ENCODE measurements at regions not wholly inside any gene's neighbourhood (a gene's known extent, or its start where the extent isn't known, plus 50 kb on each side); places are given as distances from the start of the nearest gene placed in this dataset.

DNA sequence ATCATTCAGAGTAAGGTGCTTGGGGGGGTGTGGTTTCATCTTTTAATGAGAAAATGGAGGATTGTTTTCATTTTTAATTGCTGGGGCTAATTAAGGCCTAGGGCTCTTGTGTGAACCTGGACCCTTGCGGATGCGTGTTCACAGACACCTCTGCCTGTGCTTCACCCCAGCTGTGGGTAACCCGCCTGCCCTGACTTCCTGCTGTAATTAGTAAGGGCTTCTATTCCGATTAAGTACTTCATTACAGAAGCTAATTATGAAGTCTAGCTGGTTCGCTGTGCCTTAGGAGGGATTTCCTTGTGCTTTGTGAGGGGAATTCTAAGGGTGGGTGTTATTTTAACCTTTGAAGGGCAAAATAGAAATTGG lies 215.3 kb downstream of the PMP22 start:
- Mint-ChIP-seq H3K27ac (no peak overlapping the region), H3K9me3 (peaks cover 0 to 6% (median 3%) of the 10 kb centered on the region in 7 donors), H3K4me1 (no peaks in the 10 kb centered on the region), H3K4me3 (no peak overlapping the region), H3K27me3 (ENCODE audit: low read depth in 3 of 3) (peaks cover 4 to 7% (median 5%) of the 10 kb centered on the region in 3 donors), H3K36me3 (no peaks in the 10 kb centered on the region)
- peaks cover 0 to 10% of the 10 kb centered on the region in 2 donors for H3K27me3 ChIP-seq (ENCODE audit: control insufficient read depth in 2 of 2, insufficient read depth in 2 of 2, low read length in 2 of 2)
- H3K9me3 ChIP-seq (replicated peaks in 1 of 2; ENCODE audit: control insufficient read depth in 1 of 2, insufficient read depth in 1 of 2, low read length in 2 of 2): no peaks in the 10 kb centered on the region
- H3K4me3 ChIP-seq (replicated peaks in 1 of 3; ENCODE audit: low read depth in 2 of 3, low read length in 3 of 3): no peak overlapping the region
- intact Hi-C loops (cut with micrococcal nuclease): no loop called here
- H3K79me2 ChIP-seq (ENCODE audit: insufficient read depth, low read length): no peaks in the 10 kb centered on the region
- TF ChIP-seq, protein P1, sequence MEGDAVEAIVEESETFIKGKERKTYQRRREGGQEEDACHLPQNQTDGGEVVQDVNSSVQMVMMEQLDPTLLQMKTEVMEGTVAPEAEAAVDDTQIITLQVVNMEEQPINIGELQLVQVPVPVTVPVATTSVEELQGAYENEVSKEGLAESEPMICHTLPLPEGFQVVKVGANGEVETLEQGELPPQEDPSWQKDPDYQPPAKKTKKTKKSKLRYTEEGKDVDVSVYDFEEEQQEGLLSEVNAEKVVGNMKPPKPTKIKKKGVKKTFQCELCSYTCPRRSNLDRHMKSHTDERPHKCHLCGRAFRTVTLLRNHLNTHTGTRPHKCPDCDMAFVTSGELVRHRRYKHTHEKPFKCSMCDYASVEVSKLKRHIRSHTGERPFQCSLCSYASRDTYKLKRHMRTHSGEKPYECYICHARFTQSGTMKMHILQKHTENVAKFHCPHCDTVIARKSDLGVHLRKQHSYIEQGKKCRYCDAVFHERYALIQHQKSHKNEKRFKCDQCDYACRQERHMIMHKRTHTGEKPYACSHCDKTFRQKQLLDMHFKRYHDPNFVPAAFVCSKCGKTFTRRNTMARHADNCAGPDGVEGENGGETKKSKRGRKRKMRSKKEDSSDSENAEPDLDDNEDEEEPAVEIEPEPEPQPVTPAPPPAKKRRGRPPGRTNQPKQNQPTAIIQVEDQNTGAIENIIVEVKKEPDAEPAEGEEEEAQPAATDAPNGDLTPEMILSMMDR (IDR thresholded peaks at IDR 0.05): no peak
- no peak overlapping the region for H3K4me2 ChIP-seq (replicated peaks; ENCODE audit: extremely low read depth, low read length, poor library complexity, severe bottlenecking)
- H3K27ac ChIP-seq (ENCODE audit: low read depth in 1 of 2, low read length in 2 of 2): no peak overlapping the region
- no peaks in the 10 kb centered on the region for H4K20me1 ChIP-seq (ENCODE audit: insufficient read depth, low read length)
- H3K36me3 ChIP-seq (replicated peaks in 1 of 2; ENCODE audit: control insufficient read depth in 1 of 2, insufficient read depth in 2 of 2, low read length in 2 of 2): no peaks in the 10 kb centered on the region
- WGBS (ENCODE audit: insufficient coverage): 83% methylated on average over 1 of the region's 5 CpGs
- H3K4me1 ChIP-seq (ENCODE audit: control insufficient read depth in 1 of 2, insufficient read depth in 2 of 2, low read length in 2 of 2): no peaks in the 10 kb centered on the region
- H3K9ac ChIP-seq (ENCODE audit: insufficient read depth, low read length, poor library complexity, severe bottlenecking): no peak overlapping the region
- no peak for DNase-seq
- H2AFZ ChIP-seq (ENCODE audit: insufficient read depth, low read depth, low read length, poor library complexity, severe bottlenecking): no peak overlapping the region

DNA sequence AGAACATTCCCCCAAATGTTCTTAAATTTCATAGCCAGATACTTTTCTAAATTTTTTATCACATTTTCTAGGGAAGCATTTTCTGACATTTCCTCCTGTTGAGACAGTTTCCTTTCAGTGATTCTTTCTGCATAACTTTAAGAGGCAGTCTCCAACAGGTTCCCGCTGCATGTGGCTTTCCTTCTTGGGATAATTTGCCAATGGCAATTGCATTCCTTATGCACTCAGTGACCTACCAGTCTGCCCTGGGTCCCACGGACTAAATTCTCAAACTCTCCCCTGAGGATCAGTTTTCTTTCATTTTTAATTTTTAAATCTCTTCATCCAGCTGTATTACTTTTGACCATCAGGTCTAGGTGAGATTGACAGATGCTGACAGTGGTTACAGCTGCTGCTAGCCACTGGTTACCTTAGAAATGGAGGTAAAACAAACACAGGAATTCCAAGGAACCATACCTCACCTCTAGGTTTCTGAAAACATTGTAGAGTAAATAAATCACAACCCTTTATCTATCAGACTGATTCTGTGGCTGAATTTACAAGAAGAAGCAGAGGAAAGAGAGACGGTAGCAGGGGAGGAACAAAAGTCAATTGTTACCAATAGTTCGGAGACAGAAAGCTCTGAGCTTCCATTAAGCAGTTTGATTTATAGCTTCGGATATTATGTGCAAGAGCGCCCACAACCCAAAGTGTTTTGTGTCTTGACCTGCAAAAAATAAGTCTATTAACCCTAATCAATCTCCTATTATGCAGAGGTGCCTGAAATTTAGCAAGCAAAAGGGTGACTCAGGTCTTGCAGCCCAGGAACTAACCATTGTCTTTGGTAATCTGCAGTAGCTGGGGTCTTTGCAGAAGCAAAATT lies 216.0 kb downstream of the PMP22 start:
- Mint-ChIP-seq H3K36me3 (no peaks in the 10 kb centered on the region), H3K9me3 (peaks cover 0 to 4% (median 4%) of the 10 kb centered on the region in 7 donors), H3K4me1 (no peaks in the 10 kb centered on the region), H3K27me3 (ENCODE audit: low read depth in 3 of 3) (peaks cover 4 to 7% (median 5%) of the 10 kb centered on the region in 3 donors), H3K27ac (no peak overlapping the region), H3K4me3 (no peak overlapping the region)
- intact Hi-C loops (cut with micrococcal nuclease): no loop called here
- DNase-seq: no peak
- Histone ChIP-seq H3K36me3 (replicated peaks in 1 of 2; ENCODE audit: control insufficient read depth in 1 of 2, insufficient read depth in 2 of 2, low read length in 2 of 2) (no peaks in the 10 kb centered on the region), H4K20me1 (ENCODE audit: insufficient read depth, low read length) (no peaks in the 10 kb centered on the region), H3K4me3 (replicated peaks in 1 of 3; ENCODE audit: low read depth in 2 of 3, low read length in 3 of 3) (no peak overlapping the region), H3K4me1 (ENCODE audit: control insufficient read depth in 1 of 2, insufficient read depth in 2 of 2, low read length in 2 of 2) (no peaks in the 10 kb centered on the region), H3K79me2 (ENCODE audit: insufficient read depth, low read length) (no peaks in the 10 kb centered on the region), H3K4me2 (replicated peaks; ENCODE audit: extremely low read depth, low read length, poor library complexity, severe bottlenecking) (no peak overlapping the region), H3K9ac (ENCODE audit: insufficient read depth, low read length, poor library complexity, severe bottlenecking) (no peak overlapping the region), H3K9me3 (replicated peaks in 1 of 2; ENCODE audit: control insufficient read depth in 1 of 2, insufficient read depth in 1 of 2, low read length in 2 of 2) (no peaks in the 10 kb centered on the region), H3K27ac (ENCODE audit: low read depth in 1 of 2, low read length in 2 of 2) (no peak overlapping the region), H3K27me3 (ENCODE audit: control insufficient read depth in 2 of 2, insufficient read depth in 2 of 2, low read length in 2 of 2) (peaks cover 0 to 10% of the 10 kb centered on the region in 2 donors), H2AFZ (ENCODE audit: insufficient read depth, low read depth, low read length, poor library complexity, severe bottlenecking) (no peak overlapping the region)
- TF ChIP-seq, protein P1 (IDR thresholded peaks at IDR 0.05): no peak
- 42% methylated on average over 3 of the region's 6 CpGs for WGBS (ENCODE audit: insufficient coverage)
